ENCODE measurements at regions not wholly inside any gene's neighbourhood (a gene's known extent, or its start where the extent isn't known, plus 50 kb on each side); places are given as distances from the start of the nearest gene placed in this dataset.

DNA sequence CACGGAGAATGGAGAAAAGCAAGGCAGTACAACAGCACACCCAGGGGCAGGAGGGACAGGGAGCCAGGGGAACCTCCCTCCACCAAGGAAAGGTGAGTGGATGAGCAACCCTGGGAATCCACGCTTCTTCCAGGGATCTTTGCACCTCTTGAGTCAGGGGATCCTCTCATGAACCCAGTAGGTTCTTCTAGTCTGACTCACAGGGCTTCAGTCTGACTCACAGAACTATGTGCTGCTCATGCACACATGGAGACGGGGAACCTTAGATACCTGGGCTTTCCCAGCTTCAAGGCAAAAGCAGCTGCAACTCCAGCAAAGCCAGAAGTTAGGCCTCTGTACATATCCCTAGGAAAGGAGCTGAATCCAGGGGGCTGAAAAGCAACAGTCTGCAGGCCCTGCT, 1021.4 kb upstream of the TENM4 start:
- Histone ChIP-seq H3K27ac (ENCODE audit: low read length) (no peak overlapping the region), H3K4me1 (ENCODE audit: control insufficient read depth, insufficient read depth, low read length) (no peaks in the 10 kb centered on the region), H3K9me3 (ENCODE audit: control insufficient read depth, insufficient read depth, low read depth, low read length) (no peaks in the 10 kb centered on the region; the same call in 1 of the 2 replicates), H3K27me3 (ENCODE audit: control insufficient read depth, insufficient read depth, low read length) (no peaks in the 10 kb centered on the region), H3K36me3 (ENCODE audit: control insufficient read depth, insufficient read depth, low read length) (no peaks in the 10 kb centered on the region), H3K4me3 (ENCODE audit: low read depth in 2 of 2, low read length in 2 of 2) (no peak overlapping the region)
- ChIA-PET CTCF (no interaction called here), POLR2A (no interaction called here)
- intact Hi-C loops (cut with micrococcal nuclease; ENCODE audit: unreplicated experiment), result no loop called here
- DNase-seq (ENCODE audit: low read depth, low spot score), result no peak
- in situ Hi-C loops (cut with HindIII; ENCODE audit: low pct_unique_long_range_greater_than_20kb, low sequenced_read_pairs), result no loop called here
- BruUV-seq (replicated peaks), result no TSS peak
- ATAC-seq, result peak; percentile 65; the same call in 1 of the 2 replicates
- TF ChIP-seq TCF7L2 (IDR thresholded peaks at IDR 0.05; ENCODE audit: low read depth, low read length), result no peak
- TF ChIP-seq, protein P1, sequence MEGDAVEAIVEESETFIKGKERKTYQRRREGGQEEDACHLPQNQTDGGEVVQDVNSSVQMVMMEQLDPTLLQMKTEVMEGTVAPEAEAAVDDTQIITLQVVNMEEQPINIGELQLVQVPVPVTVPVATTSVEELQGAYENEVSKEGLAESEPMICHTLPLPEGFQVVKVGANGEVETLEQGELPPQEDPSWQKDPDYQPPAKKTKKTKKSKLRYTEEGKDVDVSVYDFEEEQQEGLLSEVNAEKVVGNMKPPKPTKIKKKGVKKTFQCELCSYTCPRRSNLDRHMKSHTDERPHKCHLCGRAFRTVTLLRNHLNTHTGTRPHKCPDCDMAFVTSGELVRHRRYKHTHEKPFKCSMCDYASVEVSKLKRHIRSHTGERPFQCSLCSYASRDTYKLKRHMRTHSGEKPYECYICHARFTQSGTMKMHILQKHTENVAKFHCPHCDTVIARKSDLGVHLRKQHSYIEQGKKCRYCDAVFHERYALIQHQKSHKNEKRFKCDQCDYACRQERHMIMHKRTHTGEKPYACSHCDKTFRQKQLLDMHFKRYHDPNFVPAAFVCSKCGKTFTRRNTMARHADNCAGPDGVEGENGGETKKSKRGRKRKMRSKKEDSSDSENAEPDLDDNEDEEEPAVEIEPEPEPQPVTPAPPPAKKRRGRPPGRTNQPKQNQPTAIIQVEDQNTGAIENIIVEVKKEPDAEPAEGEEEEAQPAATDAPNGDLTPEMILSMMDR (IDR thresholded peaks at IDR 0.05), result no peak
- TF ChIP-seq, protein P2, sequence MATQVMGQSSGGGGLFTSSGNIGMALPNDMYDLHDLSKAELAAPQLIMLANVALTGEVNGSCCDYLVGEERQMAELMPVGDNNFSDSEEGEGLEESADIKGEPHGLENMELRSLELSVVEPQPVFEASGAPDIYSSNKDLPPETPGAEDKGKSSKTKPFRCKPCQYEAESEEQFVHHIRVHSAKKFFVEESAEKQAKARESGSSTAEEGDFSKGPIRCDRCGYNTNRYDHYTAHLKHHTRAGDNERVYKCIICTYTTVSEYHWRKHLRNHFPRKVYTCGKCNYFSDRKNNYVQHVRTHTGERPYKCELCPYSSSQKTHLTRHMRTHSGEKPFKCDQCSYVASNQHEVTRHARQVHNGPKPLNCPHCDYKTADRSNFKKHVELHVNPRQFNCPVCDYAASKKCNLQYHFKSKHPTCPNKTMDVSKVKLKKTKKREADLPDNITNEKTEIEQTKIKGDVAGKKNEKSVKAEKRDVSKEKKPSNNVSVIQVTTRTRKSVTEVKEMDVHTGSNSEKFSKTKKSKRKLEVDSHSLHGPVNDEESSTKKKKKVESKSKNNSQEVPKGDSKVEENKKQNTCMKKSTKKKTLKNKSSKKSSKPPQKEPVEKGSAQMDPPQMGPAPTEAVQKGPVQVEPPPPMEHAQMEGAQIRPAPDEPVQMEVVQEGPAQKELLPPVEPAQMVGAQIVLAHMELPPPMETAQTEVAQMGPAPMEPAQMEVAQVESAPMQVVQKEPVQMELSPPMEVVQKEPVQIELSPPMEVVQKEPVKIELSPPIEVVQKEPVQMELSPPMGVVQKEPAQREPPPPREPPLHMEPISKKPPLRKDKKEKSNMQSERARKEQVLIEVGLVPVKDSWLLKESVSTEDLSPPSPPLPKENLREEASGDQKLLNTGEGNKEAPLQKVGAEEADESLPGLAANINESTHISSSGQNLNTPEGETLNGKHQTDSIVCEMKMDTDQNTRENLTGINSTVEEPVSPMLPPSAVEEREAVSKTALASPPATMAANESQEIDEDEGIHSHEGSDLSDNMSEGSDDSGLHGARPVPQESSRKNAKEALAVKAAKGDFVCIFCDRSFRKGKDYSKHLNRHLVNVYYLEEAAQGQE (IDR thresholded peaks at IDR 0.05; ENCODE audit: insufficient read depth in 1 of 2, low read depth in 2 of 2, low read length in 1 of 2), result no peak
- TF ChIP-seq SIN3A (IDR thresholded peaks at IDR 0.05; ENCODE audit: borderline replicate concordance, insufficient read depth, low read depth, low read length), result no peak
- TF ChIP-seq POLR2AphosphoS5 (IDR thresholded peaks at IDR 0.05; ENCODE audit: low read depth, low read length), result no peak

DNA sequence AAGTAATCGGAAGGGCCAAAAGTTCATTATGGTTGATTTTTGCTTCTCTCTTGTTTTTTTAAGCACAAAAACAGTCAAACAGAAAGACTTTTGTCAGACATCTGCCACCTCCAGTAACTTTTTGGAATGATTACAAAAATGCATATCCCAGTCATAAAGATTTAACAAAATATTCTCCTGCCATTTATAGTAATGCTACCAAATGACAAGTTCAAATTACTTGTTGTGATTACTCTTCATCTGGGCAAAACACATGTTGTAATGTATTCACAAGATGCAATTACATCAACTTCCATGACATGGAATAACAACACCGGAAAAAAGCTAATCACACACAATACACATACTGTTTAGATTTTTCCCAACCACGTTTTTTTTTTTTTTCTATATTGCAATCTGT, 1017.5 kb upstream of the TENM4 start:
- CTCF ChIA-PET, result no interaction called here

More for the DNA sequence above, 1017.5 kb upstream of the TENM4 start:
- no peak for ATAC-seq
- no peak for DNase-seq (ENCODE audit: low read depth, low spot score)
- Histone ChIP-seq H3K27me3 (ENCODE audit: control insufficient read depth, insufficient read depth, low read length) (no peaks in the 10 kb centered on the region), H3K4me1 (ENCODE audit: control insufficient read depth, insufficient read depth, low read length) (no peaks in the 10 kb centered on the region), H3K36me3 (ENCODE audit: control insufficient read depth, insufficient read depth, low read length) (no peaks in the 10 kb centered on the region), H3K27ac (ENCODE audit: low read length) (no peak overlapping the region), H3K4me3 (ENCODE audit: low read depth in 2 of 2, low read length in 2 of 2) (no peak overlapping the region), H3K9me3 (ENCODE audit: control insufficient read depth, insufficient read depth, low read depth, low read length) (no peaks in the 10 kb centered on the region; the same call in 1 of the 2 replicates)
- POLR2A ChIA-PET, result no interaction called here
- intact Hi-C loops (cut with micrococcal nuclease; ENCODE audit: unreplicated experiment), result no loop called here
- BruUV-seq (replicated peaks), result no TSS peak
- in situ Hi-C loops (cut with HindIII; ENCODE audit: low pct_unique_long_range_greater_than_20kb, low sequenced_read_pairs), result no loop called here
- TF ChIP-seq TCF7L2 (IDR thresholded peaks at IDR 0.05; ENCODE audit: low read depth, low read length) (no peak), POLR2AphosphoS5 (IDR thresholded peaks at IDR 0.05; ENCODE audit: low read depth, low read length) (no peak), SIN3A (IDR thresholded peaks at IDR 0.05; ENCODE audit: borderline replicate concordance, insufficient read depth, low read depth, low read length) (no peak)
- TF ChIP-seq, protein P1 (IDR thresholded peaks at IDR 0.05), result no peak
- TF ChIP-seq, protein P2 (IDR thresholded peaks at IDR 0.05; ENCODE audit: insufficient read depth in 1 of 2, low read depth in 2 of 2, low read length in 1 of 2), result no peak

Measured in Panc1 (cell line).